SK-N-SH treated with all-trans-retinoic acid at 6 μM for 48 hours (cell line): ENCODE measurements at regions not wholly inside any gene's neighbourhood (a gene's known extent, or its start where the extent isn't known, plus 50 kb on each side); places are given as distances from the start of the nearest gene placed in this dataset.

Experiments used
- ATAC-seq: fragments of 200-7000 bp; cut with Tn5 transposase; 3 replicates; pipeline ENCODE4 v1.9.1; 2020; ENCODE audit warnings: mild to moderate bottlenecking, moderate library complexity
- ARNTL ChIP-seq: fragments of 450-650 bp; formaldehyde crosslinking; IDR thresholded peaks from 2 replicates; pipeline ENCODE4 v1.5.0; 2020; ENCODE audit warnings: low read depth, mild to moderate bottlenecking, moderate library complexity, borderline replicate concordance
- BACH2 ChIP-seq: fragments of 250-450 bp; sonication (Bioruptor Pico); IDR thresholded peaks from 2 replicates; pipeline ENCODE4 v1.9.0; 2021; ENCODE audit warnings: mild to moderate bottlenecking, borderline replicate concordance
- CREB5 ChIP-seq: fragments of 250-450 bp; sonication (Bioruptor Pico); IDR thresholded peaks from 2 replicates; pipeline ENCODE4 v1.5.1; 2020; ENCODE audit warnings: low read depth, mild to moderate bottlenecking, moderate library complexity
- CSDC2 ChIP-seq: fragments of 250-450 bp; sonication (Bioruptor Pico); IDR thresholded peaks from 2 replicates; pipeline ENCODE4 v1.5.0; 2020; ENCODE audit warnings: mild to moderate bottlenecking, moderate library complexity
- CSRNP3 ChIP-seq: fragments of 250-450 bp; sonication (Bioruptor Pico); IDR thresholded peaks from 2 replicates; pipeline ENCODE4 v1.5.1; 2021; ENCODE audit warnings: mild to moderate bottlenecking, moderate library complexity
- GLIS3 ChIP-seq: fragments of 250-450 bp; sonication (Bioruptor Pico); IDR thresholded peaks from 2 replicates; pipeline ENCODE4 v1.5.0; 2020; ENCODE audit warnings: mild to moderate bottlenecking, moderate library complexity
- ISL1 ChIP-seq: fragments of 250-450 bp; sonication (Bioruptor Pico); IDR thresholded peaks from 2 replicates; pipeline ENCODE4 v2.1.2; 2022; ENCODE audit warnings: mild to moderate bottlenecking, moderate library complexity
- OSR1 ChIP-seq: fragments of 250-450 bp; sonication (Bioruptor Pico); IDR thresholded peaks from 2 replicates; pipeline ENCODE4 v1.8.0; 2022; ENCODE audit warnings: moderate library complexity, mild to moderate bottlenecking, inconsistent platforms
- PATZ1 ChIP-seq: fragments of 250-450 bp; sonication (Bioruptor Pico); IDR thresholded peaks from 2 replicates; pipeline ENCODE4 v1.8.0; 2020; ENCODE audit warnings: mild to moderate bottlenecking, moderate library complexity, borderline replicate concordance
- PPARA ChIP-seq: fragments of 250-450 bp; sonication (Bioruptor Pico); IDR thresholded peaks from 2 replicates; pipeline ENCODE4 v1.5.0; 2020; ENCODE audit warnings: mild to moderate bottlenecking, borderline replicate concordance
- RARB ChIP-seq: fragments of 250-450 bp; sonication (Bioruptor Pico); IDR thresholded peaks from 2 replicates; pipeline ENCODE4 v1.8.0; 2021; ENCODE audit warnings: mild to moderate bottlenecking, moderate library complexity
- TCF4 ChIP-seq: fragments of 250-450 bp; sonication (Bioruptor Pico); IDR thresholded peaks from 2 replicates; pipeline ENCODE4 v1.8.0; 2021; ENCODE audit warnings: mild to moderate bottlenecking, moderate library complexity, borderline replicate concordance
- TOX ChIP-seq: fragments of 250-450 bp; sonication (Bioruptor Pico); IDR thresholded peaks from 2 replicates; pipeline ENCODE4 v1.8.0; 2021; ENCODE audit warnings: mild to moderate bottlenecking, moderate library complexity, borderline replicate concordance
- ZC3H10 ChIP-seq: fragments of 250-450 bp; sonication (Bioruptor Pico); IDR thresholded peaks from 2 replicates; pipeline ENCODE4 v1.5.1; 2021; ENCODE audit warnings: mild to moderate bottlenecking, moderate library complexity
- ZFP3 ChIP-seq: fragments of 250-450 bp; sonication (Bioruptor Pico); IDR thresholded peaks from 2 replicates; pipeline ENCODE4 v1.5.0; 2020; ENCODE audit warnings: mild to moderate bottlenecking, moderate library complexity
- ZFP30 ChIP-seq: fragments of 450-650 bp; formaldehyde crosslinking; IDR thresholded peaks from 2 replicates; pipeline ENCODE4 v1.5.0; 2022; ENCODE audit warnings: mild to moderate bottlenecking, moderate library complexity
- ZNF565 ChIP-seq: fragments of 450-650 bp; formaldehyde crosslinking; conservative IDR thresholded peaks from 2 replicates; pipeline ENCODE4 v1.5.0; 2020; ENCODE audit warnings: low read depth, mild to moderate bottlenecking, moderate library complexity
- ZNF70 ChIP-seq: fragments of 450-650 bp; formaldehyde crosslinking; IDR thresholded peaks from 2 replicates; pipeline ENCODE4 v1.5.0; 2020; ENCODE audit warnings: mild to moderate bottlenecking, moderate library complexity
- ZNF8 ChIP-seq: fragments of 450-650 bp; formaldehyde crosslinking; IDR thresholded peaks from 2 replicates; pipeline ENCODE4 v1.5.0; 2020; ENCODE audit warnings: mild to moderate bottlenecking, moderate library complexity
- TF ChIP-seq, protein P1 (sequence below): fragments of 250-450 bp; sonication (Bioruptor Pico); IDR thresholded peaks from 2 replicates; pipeline ENCODE4 v1.8.0; 2021; ENCODE audit warnings: low read depth, mild to moderate bottlenecking, moderate library complexity, borderline replicate concordance
- TF ChIP-seq, protein P2 (sequence below): fragments of 250-450 bp; sonication (Bioruptor Pico); IDR thresholded peaks from 2 replicates; pipeline ENCODE4 v1.5.0; 2020; ENCODE audit warnings: mild to moderate bottlenecking, moderate library complexity

- no peak for TF ChIP-seq ARNTL (CRISPR knock-in tag)
- TF ChIP-seq ZC3H10 (CRISPR knock-in tag) = no peak
- no peak for TF ChIP-seq PPARA (CRISPR knock-in tag)
- TF ChIP-seq ZNF565 (CRISPR knock-in tag) = no peak
- TF ChIP-seq GLIS3 (CRISPR knock-in tag) = no peak
- TF ChIP-seq PATZ1 = no peak
- TF ChIP-seq ISL1 (CRISPR knock-in tag) = no peak
- TF ChIP-seq, protein P1, sequence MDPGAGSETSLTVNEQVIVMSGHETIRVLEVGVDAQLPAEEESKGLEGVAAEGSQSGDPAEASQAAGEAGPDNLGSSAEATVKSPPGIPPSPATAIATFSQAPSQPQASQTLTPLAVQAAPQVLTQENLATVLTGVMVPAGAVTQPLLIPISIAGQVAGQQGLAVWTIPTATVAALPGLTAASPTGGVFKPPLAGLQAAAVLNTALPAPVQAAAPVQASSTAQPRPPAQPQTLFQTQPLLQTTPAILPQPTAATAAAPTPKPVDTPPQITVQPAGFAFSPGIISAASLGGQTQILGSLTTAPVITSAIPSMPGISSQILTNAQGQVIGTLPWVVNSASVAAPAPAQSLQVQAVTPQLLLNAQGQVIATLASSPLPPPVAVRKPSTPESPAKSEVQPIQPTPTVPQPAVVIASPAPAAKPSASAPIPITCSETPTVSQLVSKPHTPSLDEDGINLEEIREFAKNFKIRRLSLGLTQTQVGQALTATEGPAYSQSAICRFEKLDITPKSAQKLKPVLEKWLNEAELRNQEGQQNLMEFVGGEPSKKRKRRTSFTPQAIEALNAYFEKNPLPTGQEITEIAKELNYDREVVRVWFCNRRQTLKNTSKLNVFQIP (CRISPR knock-in tag) = no peak
- no peak for TF ChIP-seq CREB5 (CRISPR knock-in tag)
- no peak for ATAC-seq
Observed at GRCh38 chr2:190742431-190742830, 93.5 kb downstream of the NAB1 start.

- ATAC-seq = no peak
- TF ChIP-seq ARNTL (CRISPR knock-in tag) = no peak
- TF ChIP-seq ZNF70 (CRISPR knock-in tag) = no peak
- no peak for TF ChIP-seq OSR1 (CRISPR knock-in tag)
- no peak for TF ChIP-seq ISL1 (CRISPR knock-in tag)
- no peak for TF ChIP-seq ZC3H10 (CRISPR knock-in tag)
- no peak for TF ChIP-seq PPARA (CRISPR knock-in tag)
- no peak for TF ChIP-seq RARB (CRISPR knock-in tag)
- TF ChIP-seq CSRNP3 (CRISPR knock-in tag) = no peak
- TF ChIP-seq ZNF565 (CRISPR knock-in tag) = no peak
- no peak for TF ChIP-seq PATZ1
- no peak for TF ChIP-seq ZFP3 (CRISPR knock-in tag)
- TF ChIP-seq ZNF8 (CRISPR knock-in tag) = no peak
- no peak for TF ChIP-seq BACH2 (CRISPR knock-in tag)
- TF ChIP-seq CREB5 (CRISPR knock-in tag) = no peak
- no peak for TF ChIP-seq ZFP30 (CRISPR knock-in tag)
- TF ChIP-seq CSDC2 (CRISPR knock-in tag) = no peak
- no peak for TF ChIP-seq TOX (CRISPR knock-in tag)
- TF ChIP-seq, protein P2, sequence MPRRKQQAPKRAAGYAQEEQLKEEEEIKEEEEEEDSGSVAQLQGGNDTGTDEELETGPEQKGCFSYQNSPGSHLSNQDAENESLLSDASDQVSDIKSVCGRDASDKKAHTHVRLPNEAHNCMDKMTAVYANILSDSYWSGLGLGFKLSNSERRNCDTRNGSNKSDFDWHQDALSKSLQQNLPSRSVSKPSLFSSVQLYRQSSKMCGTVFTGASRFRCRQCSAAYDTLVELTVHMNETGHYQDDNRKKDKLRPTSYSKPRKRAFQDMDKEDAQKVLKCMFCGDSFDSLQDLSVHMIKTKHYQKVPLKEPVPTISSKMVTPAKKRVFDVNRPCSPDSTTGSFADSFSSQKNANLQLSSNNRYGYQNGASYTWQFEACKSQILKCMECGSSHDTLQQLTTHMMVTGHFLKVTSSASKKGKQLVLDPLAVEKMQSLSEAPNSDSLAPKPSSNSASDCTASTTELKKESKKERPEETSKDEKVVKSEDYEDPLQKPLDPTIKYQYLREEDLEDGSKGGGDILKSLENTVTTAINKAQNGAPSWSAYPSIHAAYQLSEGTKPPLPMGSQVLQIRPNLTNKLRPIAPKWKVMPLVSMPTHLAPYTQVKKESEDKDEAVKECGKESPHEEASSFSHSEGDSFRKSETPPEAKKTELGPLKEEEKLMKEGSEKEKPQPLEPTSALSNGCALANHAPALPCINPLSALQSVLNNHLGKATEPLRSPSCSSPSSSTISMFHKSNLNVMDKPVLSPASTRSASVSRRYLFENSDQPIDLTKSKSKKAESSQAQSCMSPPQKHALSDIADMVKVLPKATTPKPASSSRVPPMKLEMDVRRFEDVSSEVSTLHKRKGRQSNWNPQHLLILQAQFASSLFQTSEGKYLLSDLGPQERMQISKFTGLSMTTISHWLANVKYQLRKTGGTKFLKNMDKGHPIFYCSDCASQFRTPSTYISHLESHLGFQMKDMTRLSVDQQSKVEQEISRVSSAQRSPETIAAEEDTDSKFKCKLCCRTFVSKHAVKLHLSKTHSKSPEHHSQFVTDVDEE (CRISPR knock-in tag) = no peak
- TF ChIP-seq TCF4 = no peak
- TF ChIP-seq GLIS3 (CRISPR knock-in tag) = no peak
- TF ChIP-seq, all 23 proteins: peak for 0
Observed at GRCh38 chr2:190744041-190744440, 95.2 kb downstream of the NAB1 start.
